Activated CD4-positive, alpha-beta T cell treated with anti-CD3 and anti-CD28 coated beads for 4 hours (primary cell): ENCODE measurements at regions not wholly inside any gene's neighbourhood (a gene's known extent, or its start where the extent isn't known, plus 50 kb on each side); places are given as distances from the start of the nearest gene placed in this dataset.

Source experiments
- DNase-seq, 2 donors: peaks; one replicate each; pipeline ENCODE4 v3.0.0-alpha.2; 2020

DNA sequence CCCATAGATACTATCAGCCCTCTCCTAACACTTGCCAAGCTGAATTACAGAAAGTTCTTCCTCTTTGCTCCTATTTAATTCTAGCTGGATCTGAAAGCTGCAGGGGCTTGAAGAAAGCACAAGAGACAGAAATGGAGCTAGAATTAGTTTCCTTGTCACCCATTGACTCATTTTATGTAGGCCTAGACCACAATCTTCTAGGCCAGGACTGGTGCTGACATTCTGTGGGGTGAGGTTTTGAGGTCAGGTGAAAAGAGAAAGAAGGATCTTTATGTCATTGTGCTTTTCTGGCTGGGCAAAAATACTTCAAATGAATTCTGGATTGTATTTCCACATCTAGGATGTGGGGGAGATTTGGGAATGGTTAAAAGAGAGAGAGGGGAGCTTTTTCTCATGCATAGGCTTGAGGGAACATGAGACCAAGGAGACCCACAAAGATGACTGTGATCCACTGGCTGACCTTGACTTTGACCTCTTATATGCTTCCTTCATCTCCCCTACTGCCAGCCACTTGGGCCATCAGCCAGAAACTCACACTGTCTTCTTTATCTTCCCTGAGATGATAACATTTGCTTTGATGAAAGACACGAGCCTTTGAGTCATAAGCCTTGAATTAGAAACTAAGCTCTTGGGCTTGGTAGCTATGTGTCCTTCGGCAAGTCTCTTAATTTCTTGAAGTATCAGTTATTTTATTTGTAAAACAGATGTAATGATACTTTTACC is 274.9 kb upstream of the CADM1 start:
- no peak for DNase-seq

DNA sequence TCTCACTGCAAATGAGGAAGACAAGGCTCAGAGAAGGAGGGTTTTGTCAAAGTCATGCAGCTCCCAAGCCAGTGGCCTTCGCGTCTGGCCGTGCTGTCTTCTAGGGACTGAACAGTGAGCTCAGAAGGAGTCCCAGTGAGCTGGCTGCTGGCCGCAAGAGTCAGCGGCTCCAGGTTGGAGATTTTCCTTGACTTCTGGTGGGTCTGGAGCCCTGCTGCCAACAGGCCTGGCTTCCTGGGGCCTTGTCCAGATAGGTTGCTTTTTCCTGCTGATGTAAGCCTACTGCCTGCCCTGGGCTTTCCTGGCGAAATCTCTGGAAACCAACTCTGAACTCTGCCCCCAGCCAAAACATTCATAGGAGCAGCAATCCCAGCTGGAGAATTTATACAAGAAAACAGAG is 272.7 kb upstream of the CADM1 start:
- no peak for DNase-seq

DNA sequence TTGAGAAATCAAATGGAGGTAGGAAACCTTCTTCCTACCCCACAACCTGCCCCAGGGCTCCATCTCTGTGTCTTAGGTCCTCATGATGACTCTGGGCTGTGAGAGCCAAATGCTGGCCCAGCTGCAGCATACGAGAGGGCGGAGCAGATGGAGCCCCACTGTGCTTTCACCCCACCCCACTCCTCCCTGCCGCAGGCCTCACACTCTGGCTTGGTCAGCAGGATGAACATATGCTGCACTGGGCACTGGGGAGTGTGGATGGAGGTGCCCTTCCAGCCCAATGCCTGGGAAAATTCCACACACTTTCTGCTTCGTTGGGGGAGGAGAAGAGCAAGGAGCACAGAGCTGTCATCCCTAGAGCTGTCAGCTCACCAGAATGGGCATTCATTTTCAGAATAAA is 271.6 kb upstream of the CADM1 start:
- no peak for DNase-seq

- no peak for DNase-seq
Observed at GRCh38 chr11:115774756-115775155, 270.5 kb upstream of the CADM1 start.

DNA sequence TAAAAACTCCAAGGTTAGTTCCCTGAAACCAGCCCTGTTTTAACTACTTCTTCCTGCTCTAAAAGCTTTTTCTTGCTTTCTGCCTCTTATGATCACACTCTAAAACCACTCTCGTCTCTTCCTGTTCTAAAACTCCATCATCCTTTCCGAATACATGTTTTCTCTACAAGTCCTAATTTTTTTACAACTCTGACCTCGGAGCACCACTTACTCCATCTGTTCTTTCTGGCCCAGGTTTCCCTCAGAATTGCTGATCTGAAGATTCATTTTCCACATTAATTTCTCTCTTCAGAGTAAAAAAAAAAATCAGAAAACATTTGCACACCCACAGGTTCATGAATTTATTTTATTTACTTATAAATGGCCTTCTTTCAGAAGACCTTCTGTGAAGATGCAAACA is 265.7 kb upstream of the CADM1 start:
- no peak for DNase-seq

DNA sequence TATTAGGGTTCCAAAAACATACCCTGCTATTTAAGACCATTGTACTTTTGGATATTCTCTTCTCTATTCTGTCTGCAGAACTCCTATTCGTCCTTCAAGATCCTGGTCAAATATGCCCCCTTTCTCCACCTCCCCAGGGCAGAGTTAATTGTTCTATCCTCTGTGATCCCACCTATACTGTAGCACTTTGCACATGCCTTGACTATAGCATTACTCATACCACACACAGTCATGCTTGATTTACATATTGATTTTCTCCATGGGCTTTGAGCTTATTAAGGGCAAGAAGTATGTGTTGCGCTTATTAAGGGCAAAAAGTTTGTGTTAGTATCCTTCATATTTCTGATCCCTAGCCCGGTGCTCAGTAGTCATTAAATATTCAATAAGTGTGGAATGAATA is 263.7 kb upstream of the CADM1 start:
- DNase-seq = no peak

GRCh38 chr11:115767047-115767802 is 263.0 kb upstream of the CADM1 start:
- no peak for DNase-seq

- no peak for DNase-seq
Observed at GRCh38 chr11:115766561-115766960, 262.3 kb upstream of the CADM1 start.

DNA sequence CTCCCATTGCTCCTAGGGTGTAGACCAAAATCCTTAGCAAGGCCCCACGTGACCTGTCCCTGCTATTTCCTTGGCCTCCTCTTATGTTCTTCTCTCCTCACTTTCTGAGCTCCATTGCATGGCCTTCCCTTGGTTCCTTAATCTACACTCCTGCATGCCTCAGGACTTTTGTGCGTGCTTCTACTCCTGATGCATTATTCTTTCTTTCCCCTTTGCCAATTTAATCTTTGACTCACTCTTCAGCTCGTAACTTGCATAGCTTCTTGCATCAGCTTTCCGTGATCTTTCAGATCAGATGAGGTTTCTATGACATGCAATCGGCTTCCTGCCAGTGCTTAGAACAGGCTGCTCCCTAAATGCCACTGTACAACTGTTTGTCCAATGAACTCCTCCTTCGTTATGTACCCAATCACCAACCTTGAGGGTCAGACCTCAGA is 261.6 kb upstream of the CADM1 start:
- no peak for DNase-seq

DNA sequence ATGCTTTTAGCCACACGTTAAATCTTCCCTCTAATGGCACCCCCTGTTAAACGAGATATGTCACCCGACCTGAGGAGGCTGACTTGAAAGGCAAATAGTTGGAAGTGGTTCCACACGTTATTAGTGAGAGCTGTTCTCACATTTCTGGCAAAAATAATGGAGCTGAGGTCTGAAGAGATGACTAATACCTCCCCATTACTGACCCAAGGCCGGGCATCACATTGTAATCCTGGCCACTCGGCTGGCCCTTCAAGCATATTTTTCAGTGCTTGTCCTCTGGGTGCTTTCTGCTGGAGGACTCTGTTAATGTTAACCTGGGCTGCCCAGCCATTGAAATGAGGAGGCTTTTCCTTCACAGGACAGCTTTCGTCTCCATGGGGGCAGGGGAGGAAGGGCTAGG is 260.0 kb upstream of the CADM1 start:
- no peak for DNase-seq

DNA sequence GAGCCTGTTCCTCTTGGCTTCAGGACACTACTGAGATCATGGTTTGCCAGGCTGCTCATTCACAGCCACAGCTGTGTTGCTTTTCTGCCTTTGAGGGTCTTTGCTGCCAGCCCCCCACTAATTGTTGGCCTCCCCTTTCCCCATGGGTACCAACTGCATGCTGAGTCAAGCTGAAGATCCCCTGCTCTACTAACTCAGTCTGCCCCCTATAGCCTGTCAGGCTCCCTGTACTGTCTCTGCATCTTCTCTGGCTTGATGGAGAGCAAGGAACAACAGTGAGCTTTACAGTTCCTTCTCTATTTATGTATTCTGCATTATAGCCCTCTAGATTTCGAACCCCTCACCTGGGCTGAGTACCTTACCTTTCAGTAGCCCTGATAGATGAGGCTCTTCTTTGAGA is 257.6 kb upstream of the CADM1 start:
- DNase-seq = no peak

DNA sequence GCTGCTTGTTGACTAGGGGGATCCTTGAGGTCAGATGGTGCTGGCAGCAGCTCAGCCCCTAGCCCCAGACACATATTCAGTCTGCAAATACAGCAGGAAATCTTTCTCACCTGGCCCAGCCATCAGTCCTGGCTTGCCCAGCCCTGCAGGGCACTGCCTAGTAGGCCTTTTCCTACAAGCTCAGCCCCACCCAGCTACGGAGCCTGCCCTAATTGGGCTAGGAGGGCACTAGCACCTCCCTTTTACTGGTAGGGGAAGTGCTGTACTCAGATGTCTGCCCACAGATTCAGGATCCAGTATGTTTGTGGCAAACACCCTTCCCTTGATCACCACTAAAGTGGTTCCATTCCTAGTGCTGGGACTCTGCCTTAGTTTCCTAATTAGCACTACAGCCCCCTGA is 257.1 kb upstream of the CADM1 start:
- no peak for DNase-seq

- no peak for DNase-seq
Observed at GRCh38 chr11:115760461-115761320, 256.5 kb upstream of the CADM1 start.

- DNase-seq = no peak
Observed at GRCh38 chr11:115759622-115760460, 255.6 kb upstream of the CADM1 start.

- DNase-seq = no peak
Observed at GRCh38 chr11:115758011-115758410, 253.8 kb upstream of the CADM1 start.

GRCh38 chr11:115751243-115752015 is 247.2 kb upstream of the CADM1 start:
- no peak for DNase-seq

DNA sequence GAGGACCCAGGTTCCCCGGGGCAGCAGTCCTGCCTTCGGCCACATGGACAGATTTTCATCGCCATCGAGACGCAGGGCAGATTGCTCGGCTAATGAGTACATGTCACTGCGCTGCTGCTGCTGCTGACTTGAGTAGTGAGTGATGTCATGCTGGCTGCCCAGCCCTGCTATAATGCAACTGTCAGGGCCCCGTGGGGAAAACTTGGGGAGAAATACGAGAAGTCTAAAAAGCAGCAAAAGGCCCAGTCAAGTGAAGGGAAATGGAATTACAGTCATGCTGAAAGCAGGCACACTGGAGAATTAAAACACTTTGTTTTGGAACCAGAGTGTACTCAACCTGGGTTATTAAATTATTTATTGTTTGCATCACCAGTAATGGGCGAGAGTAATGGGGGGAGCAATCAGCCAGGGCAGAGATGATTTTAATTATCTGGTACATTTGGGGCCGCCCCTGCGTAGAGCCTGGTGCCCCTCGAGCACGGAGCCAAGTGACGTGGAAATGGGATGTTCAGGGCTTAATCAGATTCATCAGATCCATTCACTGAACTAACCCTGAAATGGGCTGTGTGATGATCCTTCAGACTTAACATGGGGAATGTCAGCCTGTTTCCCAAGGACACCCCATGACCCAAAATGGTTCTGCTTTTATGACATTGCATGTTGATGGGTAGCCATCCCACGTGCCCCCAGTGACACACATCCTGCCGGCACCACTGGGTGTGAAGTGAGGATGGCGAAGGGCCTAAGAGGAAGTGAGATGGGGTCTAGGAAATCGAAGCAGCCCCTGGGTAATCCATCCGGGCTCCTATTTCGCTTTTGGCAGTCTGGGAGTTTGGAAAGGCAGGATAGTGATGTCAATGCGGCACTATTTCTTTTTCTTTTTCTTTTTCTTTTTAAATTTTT is 241.6 kb upstream of the CADM1 start:
- no peak for DNase-seq

DNA sequence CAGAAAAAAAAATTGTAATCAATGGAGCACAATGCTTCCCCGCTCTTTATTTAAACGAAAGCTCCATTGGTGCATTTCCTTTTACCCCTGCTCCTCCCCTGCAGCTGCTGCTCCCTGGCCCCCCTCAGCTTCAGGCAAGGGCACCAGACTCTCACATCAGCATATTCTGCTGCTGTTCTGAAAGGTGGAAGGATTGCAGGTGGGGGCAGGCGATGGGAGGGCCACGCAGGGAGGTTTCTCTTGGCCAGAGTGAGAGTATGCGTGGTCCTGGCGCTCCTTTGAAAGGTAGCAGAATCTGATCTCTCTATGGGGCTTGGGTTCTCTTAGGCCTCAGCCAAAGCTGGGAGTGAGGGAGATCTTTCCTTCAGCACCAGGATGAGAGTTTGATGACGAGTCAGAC is 240.9 kb upstream of the CADM1 start:
- no peak for DNase-seq

- no peak for DNase-seq
Observed at GRCh38 chr11:115743719-115744118, 239.5 kb upstream of the CADM1 start.

DNA sequence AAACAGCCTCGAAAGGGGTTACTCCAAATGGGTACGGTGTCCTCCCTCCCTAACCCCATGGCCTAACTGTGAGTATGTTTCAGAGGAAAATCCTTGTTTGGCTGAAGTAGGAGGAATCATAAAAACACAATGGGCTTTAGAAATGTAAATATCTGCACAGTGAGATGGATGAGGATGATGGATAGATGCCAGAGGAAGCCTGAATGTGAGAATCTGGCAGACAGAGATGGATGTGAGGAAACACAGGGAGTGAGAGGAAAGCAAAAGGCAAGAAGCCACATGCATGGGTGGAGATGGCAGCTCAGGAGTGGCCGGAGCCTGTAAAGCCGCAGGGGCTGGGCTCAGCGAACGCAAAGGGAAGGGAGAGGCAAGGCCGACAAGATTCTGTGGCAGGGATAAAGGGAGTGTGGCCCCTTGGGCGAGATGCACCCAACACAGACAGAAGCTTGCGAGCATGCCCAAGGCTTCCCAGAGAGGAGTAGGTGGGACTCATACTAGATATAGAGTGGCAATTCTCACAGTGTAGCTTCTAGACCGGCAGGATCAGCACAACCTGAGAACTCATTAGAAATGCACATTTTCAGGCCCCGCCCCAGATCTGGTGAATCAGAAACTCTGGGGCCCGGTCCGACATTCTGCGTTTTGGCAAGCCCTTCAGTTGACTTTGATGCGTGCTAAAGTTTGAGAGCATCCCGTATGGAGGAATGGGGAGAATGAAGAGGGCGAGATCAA is 237.3 kb upstream of the CADM1 start:
- DNase-seq = no peak
